ENCODE measurements at regions not wholly inside any gene's neighbourhood (a gene's known extent, or its start where the extent isn't known, plus 50 kb on each side); places are given as distances from the start of the nearest gene placed in this dataset.

DNA sequence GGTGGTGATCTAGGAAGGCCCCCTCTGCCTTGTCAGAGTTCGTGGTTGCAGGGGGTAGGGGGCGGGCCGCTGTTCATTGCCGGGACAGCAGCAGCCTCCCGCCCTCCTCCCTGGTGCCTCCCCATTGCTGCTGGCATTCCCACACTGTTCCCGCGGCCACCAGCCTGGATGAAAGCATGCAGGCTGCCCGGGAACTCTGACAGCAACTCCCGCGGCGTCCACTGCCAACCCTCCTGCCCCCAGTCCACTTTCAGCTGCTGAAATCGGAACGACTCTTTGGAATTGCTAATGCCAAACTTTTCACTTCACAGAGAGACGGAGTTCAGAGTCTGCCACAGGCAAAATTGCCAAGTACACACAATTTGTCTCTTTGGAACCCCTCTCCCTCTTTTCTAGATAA, 121.9 kb downstream of the BEND2 start:
- TF ChIP-seq, protein P1, sequence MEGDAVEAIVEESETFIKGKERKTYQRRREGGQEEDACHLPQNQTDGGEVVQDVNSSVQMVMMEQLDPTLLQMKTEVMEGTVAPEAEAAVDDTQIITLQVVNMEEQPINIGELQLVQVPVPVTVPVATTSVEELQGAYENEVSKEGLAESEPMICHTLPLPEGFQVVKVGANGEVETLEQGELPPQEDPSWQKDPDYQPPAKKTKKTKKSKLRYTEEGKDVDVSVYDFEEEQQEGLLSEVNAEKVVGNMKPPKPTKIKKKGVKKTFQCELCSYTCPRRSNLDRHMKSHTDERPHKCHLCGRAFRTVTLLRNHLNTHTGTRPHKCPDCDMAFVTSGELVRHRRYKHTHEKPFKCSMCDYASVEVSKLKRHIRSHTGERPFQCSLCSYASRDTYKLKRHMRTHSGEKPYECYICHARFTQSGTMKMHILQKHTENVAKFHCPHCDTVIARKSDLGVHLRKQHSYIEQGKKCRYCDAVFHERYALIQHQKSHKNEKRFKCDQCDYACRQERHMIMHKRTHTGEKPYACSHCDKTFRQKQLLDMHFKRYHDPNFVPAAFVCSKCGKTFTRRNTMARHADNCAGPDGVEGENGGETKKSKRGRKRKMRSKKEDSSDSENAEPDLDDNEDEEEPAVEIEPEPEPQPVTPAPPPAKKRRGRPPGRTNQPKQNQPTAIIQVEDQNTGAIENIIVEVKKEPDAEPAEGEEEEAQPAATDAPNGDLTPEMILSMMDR (IDR thresholded peaks at IDR 0.05): no peak
- TF ChIP-seq POLR2A (IDR thresholded peaks at IDR 0.05) (no peak), EP300 (IDR thresholded peaks at IDR 0.05) (no peak), POLR2AphosphoS5 (IDR thresholded peaks at IDR 0.05) (no peak)

Measured in gastroesophageal sphincter (tissue), 3 donors.